ENCODE measurements at regions not wholly inside any gene's neighbourhood (a gene's known extent, or its start where the extent isn't known, plus 50 kb on each side); places are given as distances from the start of the nearest gene placed in this dataset.

DNA sequence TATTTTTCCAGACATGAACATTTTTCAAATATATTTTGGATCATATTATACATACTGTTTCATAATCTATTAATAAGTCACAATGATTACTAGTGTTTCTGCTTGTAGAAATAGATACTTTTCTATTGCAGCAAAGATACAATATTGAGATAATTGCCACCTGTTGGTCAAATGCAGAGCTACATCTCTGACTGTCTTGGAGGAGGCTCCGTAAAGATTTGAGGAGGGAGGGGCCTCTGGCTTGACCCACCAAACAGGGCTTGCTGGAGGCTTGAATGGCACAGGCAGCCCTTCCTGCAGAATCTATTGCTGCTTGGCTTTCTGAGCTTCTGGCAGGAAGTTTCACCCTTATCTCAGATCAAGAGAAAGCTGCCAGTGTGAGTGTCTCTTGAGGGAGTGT lies 99.3 kb upstream of the ARMCX2 start:
- 17% methylated on average over 1 of the region's 1 CpG for WGBS
- no peak for DNase-seq (ENCODE audit: extremely low spot score)

DNA sequence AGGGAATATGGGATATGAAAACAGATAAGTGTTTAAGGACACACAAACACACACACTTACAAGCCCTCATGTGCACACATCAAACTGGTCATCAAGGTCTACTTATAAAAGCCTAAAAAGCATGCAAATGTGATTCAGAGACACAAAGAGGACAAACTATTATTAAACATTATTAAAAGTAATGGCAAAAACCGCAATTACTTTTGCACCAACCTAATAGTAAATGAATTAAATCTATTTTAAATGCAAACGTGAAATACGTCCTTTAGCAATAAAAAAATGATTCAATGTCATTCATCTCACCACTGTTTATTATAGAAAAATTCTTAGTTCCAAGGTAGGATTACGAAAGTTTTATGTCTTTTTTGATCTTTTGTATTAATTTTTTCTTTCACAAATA lies 91.1 kb upstream of the ARMCX2 start:
- no peak overlapping the region for H3K27ac ChIP-seq (replicated peaks in 1 of 4)
- H3K36me3 ChIP-seq, result no peaks in the 10 kb centered on the region
- 58% methylated on average over 4 of the region's 4 CpGs for WGBS
- H3K9me3 ChIP-seq, result no peaks in the 10 kb centered on the region
- intact Hi-C loops (cut with DNase I), result no loop called here
- no peak for DNase-seq (ENCODE audit: extremely low spot score)
- no peak for TF ChIP-seq POLR2A (IDR thresholded peaks at IDR 0.05; ENCODE audit: low read depth)
- TF ChIP-seq, protein P1, sequence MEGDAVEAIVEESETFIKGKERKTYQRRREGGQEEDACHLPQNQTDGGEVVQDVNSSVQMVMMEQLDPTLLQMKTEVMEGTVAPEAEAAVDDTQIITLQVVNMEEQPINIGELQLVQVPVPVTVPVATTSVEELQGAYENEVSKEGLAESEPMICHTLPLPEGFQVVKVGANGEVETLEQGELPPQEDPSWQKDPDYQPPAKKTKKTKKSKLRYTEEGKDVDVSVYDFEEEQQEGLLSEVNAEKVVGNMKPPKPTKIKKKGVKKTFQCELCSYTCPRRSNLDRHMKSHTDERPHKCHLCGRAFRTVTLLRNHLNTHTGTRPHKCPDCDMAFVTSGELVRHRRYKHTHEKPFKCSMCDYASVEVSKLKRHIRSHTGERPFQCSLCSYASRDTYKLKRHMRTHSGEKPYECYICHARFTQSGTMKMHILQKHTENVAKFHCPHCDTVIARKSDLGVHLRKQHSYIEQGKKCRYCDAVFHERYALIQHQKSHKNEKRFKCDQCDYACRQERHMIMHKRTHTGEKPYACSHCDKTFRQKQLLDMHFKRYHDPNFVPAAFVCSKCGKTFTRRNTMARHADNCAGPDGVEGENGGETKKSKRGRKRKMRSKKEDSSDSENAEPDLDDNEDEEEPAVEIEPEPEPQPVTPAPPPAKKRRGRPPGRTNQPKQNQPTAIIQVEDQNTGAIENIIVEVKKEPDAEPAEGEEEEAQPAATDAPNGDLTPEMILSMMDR (IDR thresholded peaks at IDR 0.05), result no peak
- no peak for TF ChIP-seq EP300 (IDR thresholded peaks at IDR 0.05)
- TF ChIP-seq POLR2AphosphoS5 (IDR thresholded peaks at IDR 0.05), result no peak
- H3K4me1 ChIP-seq, result no peaks in the 10 kb centered on the region
- peaks cover 0 to 15% (median 0%) of the 10 kb centered on the region in 4 donors for H3K27me3 ChIP-seq
- H3K4me3 ChIP-seq, result no peak overlapping the region

More for the DNA sequence above, 99.3 kb upstream of the ARMCX2 start:
- Histone ChIP-seq H3K9me3 (no peaks in the 10 kb centered on the region), H3K27me3 (no peaks in the 10 kb centered on the region), H3K36me3 (no peaks in the 10 kb centered on the region), H3K4me1 (no peaks in the 10 kb centered on the region), H3K27ac (replicated peaks in 1 of 4) (no peak overlapping the region), H3K4me3 (no peak overlapping the region)
- intact Hi-C loops (cut with DNase I), result loop anchor here (5.0 kb wide), 1 partner anchor 162 kb away; no protein-coding TSS in a partner anchor
- TF ChIP-seq, protein P1 (IDR thresholded peaks at IDR 0.05), result peak; percentile 47 to 56 (median 52)
- TF ChIP-seq POLR2A (IDR thresholded peaks at IDR 0.05; ENCODE audit: low read depth) (no peak), EP300 (IDR thresholded peaks at IDR 0.05) (no peak)

DNA sequence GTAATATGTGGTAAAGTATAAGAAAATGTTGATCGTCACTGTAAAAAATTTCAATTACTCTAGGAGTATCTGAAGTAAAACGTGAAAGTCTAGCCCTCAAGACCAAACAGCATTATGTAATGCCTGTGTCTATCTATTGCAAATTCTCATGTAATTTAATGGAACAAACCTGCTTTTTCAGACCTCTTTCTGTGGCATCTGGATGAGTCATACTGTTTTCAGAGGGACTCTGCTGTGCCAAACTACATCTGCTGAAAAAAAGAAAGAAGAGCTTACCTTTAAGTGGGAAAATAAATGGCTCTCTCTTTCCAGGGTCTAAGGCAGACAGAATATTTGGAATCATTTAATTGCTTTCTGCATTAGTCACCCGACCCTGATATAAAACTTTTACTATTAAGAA lies 89.8 kb upstream of the ARMCX2 start:
- DNase-seq (ENCODE audit: extremely low spot score), result no peak
- no peaks in the 10 kb centered on the region for H3K36me3 ChIP-seq
- 44% methylated on average over 3 of the region's 3 CpGs for WGBS
- no peaks in the 10 kb centered on the region for H3K9me3 ChIP-seq
- H3K27ac ChIP-seq (replicated peaks in 1 of 4), result no peak overlapping the region
- intact Hi-C loops (cut with DNase I), result no loop called here
- peaks cover 0 to 15% (median 0%) of the 10 kb centered on the region in 4 donors for H3K27me3 ChIP-seq
- H3K4me3 ChIP-seq, result no peak overlapping the region
- TF ChIP-seq POLR2AphosphoS5 (IDR thresholded peaks at IDR 0.05) (no peak), POLR2A (IDR thresholded peaks at IDR 0.05; ENCODE audit: low read depth) (no peak), EP300 (IDR thresholded peaks at IDR 0.05) (no peak)
- TF ChIP-seq, protein P1 (IDR thresholded peaks at IDR 0.05), result no peak
- no peaks in the 10 kb centered on the region for H3K4me1 ChIP-seq

DNA sequence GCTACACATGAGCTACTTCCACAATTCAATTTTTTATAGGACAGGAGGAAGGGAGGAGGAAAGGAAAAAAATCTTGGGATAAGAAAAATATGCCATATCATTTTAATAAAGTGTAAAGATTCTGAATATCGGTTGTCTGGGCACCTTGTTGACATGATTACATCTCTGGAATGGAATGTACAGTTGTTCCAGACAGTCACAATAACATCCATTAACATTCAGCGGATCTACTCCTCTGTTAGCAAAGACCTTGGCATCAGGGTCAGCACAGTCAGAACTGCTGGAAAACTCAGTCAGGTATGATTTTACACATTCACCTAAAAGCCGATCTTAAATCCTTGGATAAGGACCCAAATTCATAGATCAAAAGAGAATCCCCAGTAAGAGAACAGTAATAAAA lies 85.4 kb upstream of the ARMCX2 start:
- no peaks in the 10 kb centered on the region for H3K36me3 ChIP-seq
- WGBS, result 51% methylated on average over 3 of the region's 3 CpGs
- H3K4me1 ChIP-seq, result no peaks in the 10 kb centered on the region
- H3K27me3 ChIP-seq, result peaks cover 0 to 14% (median 0%) of the 10 kb centered on the region in 4 donors
- intact Hi-C loops (cut with DNase I), result no loop called here
- TF ChIP-seq, protein P1 (IDR thresholded peaks at IDR 0.05), result no peak
- TF ChIP-seq EP300 (IDR thresholded peaks at IDR 0.05) (no peak), POLR2AphosphoS5 (IDR thresholded peaks at IDR 0.05) (no peak)
- DNase-seq (ENCODE audit: extremely low spot score), result no peak
- no peak overlapping the region for H3K4me3 ChIP-seq
- no peak overlapping the region for H3K27ac ChIP-seq (replicated peaks in 1 of 4)
- no peaks in the 10 kb centered on the region for H3K9me3 ChIP-seq

DNA sequence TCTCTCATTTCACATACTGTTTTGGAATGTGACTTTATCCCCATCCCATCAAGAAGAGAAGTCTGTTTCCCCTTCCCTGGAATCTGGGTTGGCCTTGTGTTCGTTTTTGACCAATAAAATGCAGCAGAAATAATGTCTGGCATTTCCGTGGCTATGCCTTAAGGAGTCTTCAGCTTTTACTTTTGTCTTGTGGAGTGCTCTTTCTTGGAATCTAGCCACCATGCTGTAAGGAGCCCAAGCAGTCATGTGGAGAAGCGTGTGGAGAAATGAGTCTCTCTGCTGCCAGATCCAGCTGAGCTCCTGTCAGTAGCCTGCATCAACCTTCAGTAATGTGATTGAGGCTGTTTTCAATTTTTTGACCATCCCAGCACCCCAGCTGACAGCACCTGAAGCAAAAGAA lies 84.4 kb upstream of the ARMCX2 start:
- intact Hi-C loops (cut with DNase I), result no loop called here
- Histone ChIP-seq H3K36me3 (no peaks in the 10 kb centered on the region), H3K27ac (replicated peaks in 1 of 4) (no peak overlapping the region), H3K27me3 (peaks cover 0 to 6% (median 0%) of the 10 kb centered on the region in 4 donors), H3K4me3 (no peak overlapping the region), H3K9me3 (no peaks in the 10 kb centered on the region), H3K4me1 (no peaks in the 10 kb centered on the region)
- 41% methylated on average over 3 of the region's 3 CpGs for WGBS
- TF ChIP-seq, protein P1 (IDR thresholded peaks at IDR 0.05), result no peak
- TF ChIP-seq POLR2A (IDR thresholded peaks at IDR 0.05; ENCODE audit: low read depth), result no peak
- TF ChIP-seq EP300 (IDR thresholded peaks at IDR 0.05), result no peak
- TF ChIP-seq POLR2AphosphoS5 (IDR thresholded peaks at IDR 0.05), result no peak
- no peak for DNase-seq (ENCODE audit: extremely low spot score)
